ENCODE measurements at regions not wholly inside any gene's neighbourhood (a gene's known extent, or its start where the extent isn't known, plus 50 kb on each side); places are given as distances from the start of the nearest gene placed in this dataset.

GRCh38 chr7:42730586-42730985 is 181.3 kb downstream of the C7orf25 start:
- no peaks in the 10 kb centered on the region for H3K4me1 ChIP-seq (ENCODE audit: control insufficient read depth in 1 of 2, insufficient read depth in 2 of 2, low read length in 2 of 2)
- intact Hi-C loops (cut with micrococcal nuclease): no loop called here
- ATAC-seq (no peak), DNase-seq (ENCODE audit: low read depth, low spot score) (no peak)
- H3K9me2 ChIP-seq (ENCODE audit: insufficient read depth): no peaks in the 10 kb centered on the region
- H3K9ac ChIP-seq (ENCODE audit: low read length): no peak overlapping the region
- no peaks in the 10 kb centered on the region for H3K36me3 ChIP-seq (ENCODE audit: control insufficient read depth in 1 of 2, insufficient read depth in 2 of 2, low read length in 2 of 2)
- no peaks in the 10 kb centered on the region; the same call in 1 of the 2 replicates for H3K27me3 ChIP-seq (ENCODE audit: insufficient read depth, low read length)
- ChIA-PET RAD21 (ENCODE audit: low non-redundant PET in 1 of 2, low total read pairs in 2 of 2, uncharacterized antibody in 2 of 2, unreplicated experiment in 2 of 2) (no interaction called here), CTCF (no interaction called here), POLR2A (no interaction called here)
- no peaks in the 10 kb centered on the region for H3K9me3 ChIP-seq (ENCODE audit: control insufficient read depth in 1 of 2, insufficient read depth in 1 of 2, low read depth in 1 of 2, low read length in 2 of 2)
- no peak overlapping the region for H3K4me2 ChIP-seq (ENCODE audit: low read length)
- H3K4me3 ChIP-seq (replicated peaks in 1 of 2; ENCODE audit: low read depth in 1 of 2, low read length in 2 of 2): no peak overlapping the region
- H3K27ac ChIP-seq (ENCODE audit: low read depth, low read length): no peak overlapping the region
- H3K79me2 ChIP-seq (ENCODE audit: insufficient read depth, low read length): no peaks in the 10 kb centered on the region
- no peak overlapping the region for H2AFZ ChIP-seq (ENCODE audit: low read depth, low read length, poor library complexity, severe bottlenecking)
- TF ChIP-seq POLR2AphosphoS5 (IDR thresholded peaks at IDR 0.05; ENCODE audit: low read depth, low read length) (no peak), YY1 (IDR thresholded peaks at IDR 0.05; ENCODE audit: extremely low read depth, insufficient replicate concordance, low read depth, low read length) (no peak), SRF (IDR thresholded peaks at IDR 0.05; ENCODE audit: low read depth) (no peak), CEBPB (IDR thresholded peaks at IDR 0.05; ENCODE audit: low read depth) (no peak), CBX3 (IDR thresholded peaks at IDR 0.05; ENCODE audit: low read depth) (no peak), EZH2phosphoT487 (IDR thresholded peaks at IDR 0.05; ENCODE audit: borderline replicate concordance) (no peak), TCF7L2 (IDR thresholded peaks at IDR 0.05; ENCODE audit: borderline replicate concordance, extremely low read depth, insufficient read depth, insufficient read length) (no peak), ATF3 (IDR thresholded peaks at IDR 0.05) (no peak), REST (IDR thresholded peaks at IDR 0.05; ENCODE audit: low read depth) (no peak), EZH2 (IDR thresholded peaks at IDR 0.05) (no peak), ZFX (IDR thresholded peaks at IDR 0.05) (no peak), ZNF274 (IDR thresholded peaks at IDR 0.05; ENCODE audit: low read depth, low read length) (no peak), SP1 (IDR thresholded peaks at IDR 0.05; ENCODE audit: low read depth) (no peak), ZBTB33 (IDR thresholded peaks at IDR 0.05; ENCODE audit: extremely low read depth, insufficient replicate concordance, low read length) (no peak)
- TF ChIP-seq, protein P1, sequence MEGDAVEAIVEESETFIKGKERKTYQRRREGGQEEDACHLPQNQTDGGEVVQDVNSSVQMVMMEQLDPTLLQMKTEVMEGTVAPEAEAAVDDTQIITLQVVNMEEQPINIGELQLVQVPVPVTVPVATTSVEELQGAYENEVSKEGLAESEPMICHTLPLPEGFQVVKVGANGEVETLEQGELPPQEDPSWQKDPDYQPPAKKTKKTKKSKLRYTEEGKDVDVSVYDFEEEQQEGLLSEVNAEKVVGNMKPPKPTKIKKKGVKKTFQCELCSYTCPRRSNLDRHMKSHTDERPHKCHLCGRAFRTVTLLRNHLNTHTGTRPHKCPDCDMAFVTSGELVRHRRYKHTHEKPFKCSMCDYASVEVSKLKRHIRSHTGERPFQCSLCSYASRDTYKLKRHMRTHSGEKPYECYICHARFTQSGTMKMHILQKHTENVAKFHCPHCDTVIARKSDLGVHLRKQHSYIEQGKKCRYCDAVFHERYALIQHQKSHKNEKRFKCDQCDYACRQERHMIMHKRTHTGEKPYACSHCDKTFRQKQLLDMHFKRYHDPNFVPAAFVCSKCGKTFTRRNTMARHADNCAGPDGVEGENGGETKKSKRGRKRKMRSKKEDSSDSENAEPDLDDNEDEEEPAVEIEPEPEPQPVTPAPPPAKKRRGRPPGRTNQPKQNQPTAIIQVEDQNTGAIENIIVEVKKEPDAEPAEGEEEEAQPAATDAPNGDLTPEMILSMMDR (IDR thresholded peaks at IDR 0.05 in 2 of 3, conservative IDR thresholded peaks at IDR 0.05 in 1 of 3; ENCODE audit: borderline replicate concordance in 1 of 3, insufficient read depth in 1 of 3, low read depth in 2 of 3, low read length in 2 of 3): no peak
- no TSS peak for BruUV-seq (replicated peaks)
- no peaks in the 10 kb centered on the region for H4K20me1 ChIP-seq (ENCODE audit: insufficient read depth)
